H9 (cell line): ENCODE measurements at regions not wholly inside any gene's neighbourhood (a gene's known extent, or its start where the extent isn't known, plus 50 kb on each side); places are given as distances from the start of the nearest gene placed in this dataset.
A peak's percentile ranks its signal among the peaks of the same experiment; 100 is the strongest.

Experiments used
- DNase-seq: peaks from one replicate; pipeline ENCODE4 v3.0.0-alpha.2; 2017
- H2AFZ ChIP-seq: one replicate; pipeline ENCODE4 v1.6.1; 2013; ENCODE audit warnings: mild to moderate bottlenecking, low read length, control low read depth, moderate library complexity
- H2AK5ac ChIP-seq: 2 replicates; pipeline ENCODE4 v1.6.1; 2013; ENCODE audit warnings: low read length, control low read depth, mixed read lengths; ENCODE audit not compliant: insufficient read length
- H2BK120ac ChIP-seq: one replicate; pipeline ENCODE4 v1.6.1; 2013; ENCODE audit warnings: low read depth, mild to moderate bottlenecking, low read length, control low read depth, inconsistent platforms; ENCODE audit not compliant: poor library complexity, severe bottlenecking
- H2BK12ac ChIP-seq: 2 replicates; pipeline ENCODE4 v1.6.1; 2013; ENCODE audit warnings: low read length, control low read depth, mixed read lengths, low read depth; ENCODE audit not compliant: insufficient read length
- H2BK15ac ChIP-seq: 2 replicates; pipeline ENCODE4 v1.6.1; 2013; ENCODE audit warnings: low read depth, low read length, control low read depth
- H2BK20ac ChIP-seq: one replicate; pipeline ENCODE4 v1.6.1; 2013; ENCODE audit warnings: low read depth, mild to moderate bottlenecking, low read length, control low read depth, inconsistent platforms; ENCODE audit not compliant: poor library complexity, severe bottlenecking
- H2BK5ac ChIP-seq: 2 replicates; pipeline ENCODE4 v1.6.1; 2013; ENCODE audit warnings: low read length, control low read depth, mixed read lengths; ENCODE audit not compliant: insufficient read length
- H3K14ac ChIP-seq: 2 replicates; pipeline ENCODE4 v1.6.1; 2013; ENCODE audit warnings: low read length, control low read depth; ENCODE audit not compliant: insufficient read depth
- H3K18ac ChIP-seq: 2 replicates; pipeline ENCODE4 v1.6.1; 2013; ENCODE audit warnings: low read depth, mild to moderate bottlenecking, mixed read lengths, low read length, control low read depth; ENCODE audit not compliant: insufficient read length
- H3K23ac ChIP-seq: 2 replicates; pipeline ENCODE4 v1.6.1; 2013; ENCODE audit warnings: low read length, control low read depth, mixed read lengths, low read depth; ENCODE audit not compliant: insufficient read length
- H3K23me2 ChIP-seq: 2 replicates; pipeline ENCODE4 v1.6.1; 2013; ENCODE audit warnings: low read depth, mild to moderate bottlenecking, mixed read lengths, low read length, control low read depth; ENCODE audit not compliant: insufficient read length, poor library complexity, severe bottlenecking
- H3K27ac ChIP-seq: 2 replicates; pipeline ENCODE4 v1.5.1; 2013; ENCODE audit warnings: low read length, control low read depth, mixed read lengths, low read depth; ENCODE audit not compliant: insufficient read length
- H3K27me3 ChIP-seq: 2 replicates; pipeline ENCODE4 v1.6.1; 2013; ENCODE audit warnings: low read length, control low read depth, inconsistent platforms; ENCODE audit not compliant: insufficient read depth
- H3K4ac ChIP-seq: 2 replicates; pipeline ENCODE4 v1.6.1; 2013; ENCODE audit warnings: low read depth, mild to moderate bottlenecking, control low read depth, inconsistent platforms, low read length, moderate library complexity
- H3K4me1 ChIP-seq: 2 replicates; pipeline ENCODE4 v1.6.1; 2013; ENCODE audit warnings: low read length, control low read depth, inconsistent platforms; ENCODE audit not compliant: insufficient read depth
- H3K4me2 ChIP-seq: 2 replicates; pipeline ENCODE4 v1.6.1; 2013; ENCODE audit warnings: low read length, control low read depth, mixed read lengths; ENCODE audit not compliant: insufficient read length, insufficient read depth
- H3K56ac ChIP-seq: 2 replicates; pipeline ENCODE4 v1.6.1; 2013; ENCODE audit warnings: low read depth, mild to moderate bottlenecking, mixed read lengths, low read length, control low read depth; ENCODE audit not compliant: insufficient read length
- H3K79me1 ChIP-seq: 2 replicates; pipeline ENCODE4 v1.6.1; 2013; ENCODE audit warnings: low read depth, mild to moderate bottlenecking, moderate library complexity, low read length, control low read depth, inconsistent platforms; ENCODE audit not compliant: insufficient read depth, poor library complexity, severe bottlenecking
- H3K79me2 ChIP-seq: 2 replicates; pipeline ENCODE4 v1.6.1; 2013; ENCODE audit warnings: low read length, control low read depth, inconsistent platforms; ENCODE audit not compliant: insufficient read depth
- H3K9ac ChIP-seq: 2 replicates; pipeline ENCODE4 v1.6.1; 2013; ENCODE audit warnings: low read length, control low read depth, mixed read lengths; ENCODE audit not compliant: insufficient read length; ENCODE audit errors: extremely low read depth
- H3K9me3 ChIP-seq: one replicate; pipeline ENCODE4 v1.6.1; 2013; ENCODE audit warnings: low read depth, low read length, inconsistent platforms; ENCODE audit not compliant: control insufficient read depth
- H3T11ph ChIP-seq: one replicate; pipeline ENCODE4 v1.6.1; 2013; ENCODE audit warnings: mild to moderate bottlenecking, low read length, control low read depth, inconsistent platforms
- H4K20me1 ChIP-seq: one replicate; pipeline ENCODE4 v1.6.1; 2013; ENCODE audit not compliant: control insufficient read depth, insufficient read length, insufficient read depth
- H4K5ac ChIP-seq: 2 replicates; pipeline ENCODE4 v1.6.1; 2013; ENCODE audit warnings: low read depth, mild to moderate bottlenecking, mixed read lengths, low read length, control low read depth; ENCODE audit not compliant: insufficient read length
- H4K8ac ChIP-seq: replicated peaks from 2 replicates; pipeline ENCODE4 v1.6.1; 2013; ENCODE audit warnings: low read length, control low read depth, mixed read lengths, low read depth; ENCODE audit not compliant: insufficient read length
- H4K91ac ChIP-seq: 2 replicates; pipeline ENCODE4 v1.6.1; 2013; ENCODE audit warnings: low read depth, mild to moderate bottlenecking, moderate library complexity, mixed read lengths, low read length, control low read depth; ENCODE audit not compliant: insufficient read length
- H3K27ac Mint-ChIP-seq, 3 experiments: 2 replicates in 2 of 3; 3 replicates in 1 of 3; pipeline ENCODE4 v1.8.0; 2020 to 2021; ENCODE audit warnings: mixed read lengths in 3 of 3, mild to moderate bottlenecking in 1 of 3, moderate library complexity in 1 of 3
- H3K27me3 Mint-ChIP-seq: 2 replicates; pipeline ENCODE4 v1.8.0; 2021; ENCODE audit warnings: low read depth, mild to moderate bottlenecking, moderate library complexity, mixed read lengths
- H3K36me3 Mint-ChIP-seq, 3 experiments: 2 replicates in 2 of 3; 3 replicates in 1 of 3; pipeline ENCODE4 v1.8.0; 2020 to 2021; ENCODE audit warnings: low read depth in 3 of 3, mixed read lengths in 3 of 3; ENCODE audit not compliant: insufficient read depth in 1 of 3
- H3K4me1 Mint-ChIP-seq, 2 experiments: 2 replicates each; pipeline ENCODE4 v1.8.0; 2020; ENCODE audit warnings: mixed read lengths in 2 of 2
- H3K4me3 Mint-ChIP-seq, 2 experiments: 2 replicates in 1 of 2; 3 replicates in 1 of 2; pipeline ENCODE4 v1.8.0; 2020 to 2021; ENCODE audit warnings: mild to moderate bottlenecking in 2 of 2, mixed read lengths in 2 of 2, moderate library complexity in 1 of 2
- H3K9me3 Mint-ChIP-seq, 2 experiments: 2 replicates in 1 of 2; 3 replicates in 1 of 2; pipeline ENCODE4 v1.8.0; 2020; ENCODE audit warnings: mild to moderate bottlenecking in 2 of 2, mixed read lengths in 2 of 2, moderate library complexity in 1 of 2
- CTCF ChIP-seq: fragments of 200-600 bp; sonication (generic); conservative IDR thresholded peaks from 3 replicates; pipeline ENCODE4 v1.8.0; 2021; ENCODE audit warnings: antibody characterized with exemption, mild to moderate bottlenecking
- WGBS: extraction: QIAGEN DNeasy Blood & Tissue Kit; methylation state at CpG from one replicate; pipeline ENCODE4 v1.1.7; 2013; ENCODE audit warnings: missing lambda C conversion rate, low lambda C conversion rate, mixed read lengths; ENCODE audit not compliant: insufficient read length; ENCODE audit errors: extremely low coverage; 5-methylcytosine and 5-hydroxymethylcytosine counted together

DNA sequence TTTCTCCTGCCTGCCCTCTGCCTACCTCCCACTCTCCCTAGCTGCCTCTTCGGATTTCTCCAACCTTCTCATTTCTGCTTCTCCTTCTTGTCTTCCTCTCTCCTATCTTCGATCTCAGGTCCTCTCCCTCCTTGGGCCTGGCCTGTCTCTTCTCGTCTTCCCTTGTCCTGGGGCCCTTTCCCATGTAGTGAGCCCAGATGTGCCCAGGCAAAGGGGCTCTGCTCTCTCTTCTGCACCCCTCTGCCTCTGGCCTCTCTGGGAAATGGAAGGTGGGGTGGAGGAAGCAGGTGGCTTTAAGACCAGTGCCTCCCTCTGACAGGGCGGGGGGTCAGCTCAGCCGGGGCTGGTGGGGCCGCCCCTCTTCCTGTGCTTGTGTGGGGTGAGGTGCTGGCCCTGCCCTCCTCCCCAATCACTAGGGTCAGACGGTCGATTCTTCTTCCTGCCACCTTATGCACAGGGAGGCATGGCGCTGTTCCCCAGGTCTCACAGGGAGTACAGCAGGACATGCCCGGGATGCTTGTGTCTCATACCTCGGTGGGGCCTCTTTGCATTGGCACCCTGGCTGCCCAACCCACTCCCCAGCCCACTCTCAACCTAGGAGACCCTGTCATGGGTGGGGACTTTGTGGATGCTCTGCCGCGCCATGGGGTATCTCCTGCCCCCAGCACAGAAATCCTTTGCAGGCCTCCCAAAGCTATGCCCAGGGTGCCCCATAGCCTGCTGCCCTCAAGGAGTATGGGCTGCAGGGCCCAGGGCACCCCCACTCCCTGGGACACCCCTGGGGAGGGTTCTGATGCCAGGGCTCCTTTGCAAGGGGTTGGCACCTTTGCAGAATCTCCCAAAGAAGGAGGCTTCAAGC is 213.8 kb upstream of the HAAO start:
- no peaks in the 10 kb centered on the region for H3K79me2 ChIP-seq
- no peaks in the 10 kb centered on the region for H4K20me1 ChIP-seq
- Mint-ChIP-seq H3K4me3 (no peak overlapping the region), H3K27me3 (no peaks in the 10 kb centered on the region; the same call in 1 of the 2 replicates), H3K4me1 (peaks cover 9% of the 10 kb centered on the region in 2 experiments), H3K36me3 (peaks cover 0 to 6% (median 0%) of the 10 kb centered on the region in 3 experiments; a peak in 2 of 7 replicates), H3K27ac (peak overlapping the region in 2 of 3 experiments; percentile 15 to 46; a peak in 1 of 7 replicates), H3K9me3 (peaks cover 6 to 7% of the 10 kb centered on the region in 2 experiments; a peak in 4 of 5 replicates)
- no peak overlapping the region for H3K9ac ChIP-seq
- no peaks in the 10 kb centered on the region for H3K9me3 ChIP-seq
- no peak overlapping the region for H3K56ac ChIP-seq
- no peak overlapping the region for H3T11ph ChIP-seq
- H3K27me3 ChIP-seq, result no peaks in the 10 kb centered on the region
- H3K4me2 ChIP-seq, result no peak overlapping the region
- no peak for DNase-seq
- H3K23me2 ChIP-seq, result no peaks in the 10 kb centered on the region
- H4K5ac ChIP-seq, result no peak overlapping the region
- H3K4me1 ChIP-seq, result no peaks in the 10 kb centered on the region
- H2BK12ac ChIP-seq, result no peak overlapping the region
- H3K27ac ChIP-seq, result no peak overlapping the region
- no peak overlapping the region for H2AK5ac ChIP-seq
- no CpG with 5 or more reads among the region's 13 CpGs for WGBS
- H4K91ac ChIP-seq, result no peak overlapping the region
- no peak overlapping the region for H3K4ac ChIP-seq
- H2BK20ac ChIP-seq, result no peak overlapping the region
- H2BK120ac ChIP-seq, result no peak overlapping the region
- H3K18ac ChIP-seq, result no peak overlapping the region
- H3K14ac ChIP-seq, result no peak overlapping the region
- H2BK15ac ChIP-seq, result no peak overlapping the region
- H2AFZ ChIP-seq, result no peak overlapping the region
- H3K79me1 ChIP-seq, result no peaks in the 10 kb centered on the region
- H2BK5ac ChIP-seq, result no peak overlapping the region
- no peak for TF ChIP-seq CTCF
- H3K23ac ChIP-seq, result no peak overlapping the region
- no peak overlapping the region for H4K8ac ChIP-seq
